ENCODE measurements at regions not wholly inside any gene's neighbourhood (a gene's known extent, or its start where the extent isn't known, plus 50 kb on each side); places are given as distances from the start of the nearest gene placed in this dataset.

DNA sequence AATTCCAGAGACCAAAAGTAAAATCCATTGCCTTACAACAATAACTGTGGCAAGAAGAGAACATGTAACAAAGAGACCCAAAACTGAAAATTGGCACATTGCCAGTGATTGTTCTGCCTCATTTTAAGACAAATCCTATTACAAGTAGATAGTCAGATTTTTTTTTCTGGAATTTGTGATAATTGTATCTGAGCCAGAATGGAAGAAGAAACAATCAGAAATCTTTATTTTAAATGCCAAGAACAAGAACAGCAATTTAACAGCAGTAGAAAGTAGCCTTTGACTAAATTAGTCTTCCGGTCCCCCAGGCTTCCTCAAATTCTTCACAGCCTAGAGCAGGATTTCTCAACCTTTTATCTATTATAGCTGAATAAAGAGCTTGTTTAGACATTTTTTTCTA lies 106.7 kb upstream of the PTPN3 start:
- no peak for TF ChIP-seq EZH2 (IDR thresholded peaks at IDR 0.05; ENCODE audit: borderline replicate concordance, low read depth, low read length, poor library complexity, severe bottlenecking)
- TF ChIP-seq, protein P1, sequence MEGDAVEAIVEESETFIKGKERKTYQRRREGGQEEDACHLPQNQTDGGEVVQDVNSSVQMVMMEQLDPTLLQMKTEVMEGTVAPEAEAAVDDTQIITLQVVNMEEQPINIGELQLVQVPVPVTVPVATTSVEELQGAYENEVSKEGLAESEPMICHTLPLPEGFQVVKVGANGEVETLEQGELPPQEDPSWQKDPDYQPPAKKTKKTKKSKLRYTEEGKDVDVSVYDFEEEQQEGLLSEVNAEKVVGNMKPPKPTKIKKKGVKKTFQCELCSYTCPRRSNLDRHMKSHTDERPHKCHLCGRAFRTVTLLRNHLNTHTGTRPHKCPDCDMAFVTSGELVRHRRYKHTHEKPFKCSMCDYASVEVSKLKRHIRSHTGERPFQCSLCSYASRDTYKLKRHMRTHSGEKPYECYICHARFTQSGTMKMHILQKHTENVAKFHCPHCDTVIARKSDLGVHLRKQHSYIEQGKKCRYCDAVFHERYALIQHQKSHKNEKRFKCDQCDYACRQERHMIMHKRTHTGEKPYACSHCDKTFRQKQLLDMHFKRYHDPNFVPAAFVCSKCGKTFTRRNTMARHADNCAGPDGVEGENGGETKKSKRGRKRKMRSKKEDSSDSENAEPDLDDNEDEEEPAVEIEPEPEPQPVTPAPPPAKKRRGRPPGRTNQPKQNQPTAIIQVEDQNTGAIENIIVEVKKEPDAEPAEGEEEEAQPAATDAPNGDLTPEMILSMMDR (conservative IDR thresholded peaks at IDR 0.05; ENCODE audit: low read depth, low read length): no peak
